HFFc6 (cell line): ENCODE measurements at regions not wholly inside any gene's neighbourhood (a gene's known extent, or its start where the extent isn't known, plus 50 kb on each side); places are given as distances from the start of the nearest gene placed in this dataset.

Experiments
- DNase-seq: peaks from one replicate; pipeline ENCODE4 v3.0.0-alpha.2; 2018
- H3K27ac Mint-ChIP-seq: 2 replicates; pipeline ENCODE4 v1.8.0; 2020; ENCODE audit warnings: mild to moderate bottlenecking, mixed read lengths
- H3K27me3 Mint-ChIP-seq: 2 replicates; pipeline ENCODE4 v1.8.0; 2021; ENCODE audit warnings: mild to moderate bottlenecking, moderate library complexity, mixed read lengths; ENCODE audit not compliant: insufficient read depth
- H3K36me3 Mint-ChIP-seq: 2 replicates; pipeline ENCODE4 v1.8.0; 2021; ENCODE audit warnings: low read depth, mixed read lengths
- H3K4me1 Mint-ChIP-seq: 2 replicates; pipeline ENCODE4 v1.8.0; 2020; ENCODE audit warnings: low read depth, mixed read lengths
- H3K4me3 Mint-ChIP-seq: 2 replicates; pipeline ENCODE4 v1.8.0; 2020; ENCODE audit warnings: mild to moderate bottlenecking, moderate library complexity, mixed read lengths
- H3K9me3 Mint-ChIP-seq: 2 replicates; pipeline ENCODE4 v1.8.0; 2020; ENCODE audit warnings: mild to moderate bottlenecking, mixed read lengths
- CTCF ChIP-seq: fragments of 200-600 bp; sonication (generic); IDR thresholded peaks from 2 replicates; pipeline ENCODE4 v1.5.0; 2021; ENCODE audit warnings: antibody characterized with exemption, mild to moderate bottlenecking

- Mint-ChIP-seq H3K27me3 (no peaks in the 10 kb centered on the region; the same call in 1 of the 2 replicates), H3K36me3 (no peaks in the 10 kb centered on the region), H3K4me1 (no peaks in the 10 kb centered on the region), H3K4me3 (no peak overlapping the region), H3K9me3 (peaks cover 39% of the 10 kb centered on the region), H3K27ac (no peak overlapping the region)
- TF ChIP-seq CTCF: no peak
- no peak for DNase-seq
These were observed 176.4 kb upstream of the TMTC1 start for GRCh38 chr12:29960122-29960521.

GRCh38 chr12:29957835-29958234 is 174.1 kb upstream of the TMTC1 start:
- H3K27ac Mint-ChIP-seq: no peak overlapping the region
- no peaks in the 10 kb centered on the region for H3K4me1 Mint-ChIP-seq
- no peaks in the 10 kb centered on the region for H3K27me3 Mint-ChIP-seq
- no peak for DNase-seq
- no peak overlapping the region for H3K4me3 Mint-ChIP-seq
- peaks cover 20% of the 10 kb centered on the region for H3K9me3 Mint-ChIP-seq
- H3K36me3 Mint-ChIP-seq: no peaks in the 10 kb centered on the region
- no peak for TF ChIP-seq CTCF

GRCh38 chr12:29945904-29946303 is 162.2 kb upstream of the TMTC1 start:
- no peaks in the 10 kb centered on the region; the same call in 1 of the 2 replicates for H3K36me3 Mint-ChIP-seq
- DNase-seq: no peak
- peaks cover 40% of the 10 kb centered on the region for H3K9me3 Mint-ChIP-seq
- TF ChIP-seq CTCF: no peak
- H3K4me3 Mint-ChIP-seq: no peak overlapping the region
- no peak overlapping the region for H3K27ac Mint-ChIP-seq
- H3K4me1 Mint-ChIP-seq: no peaks in the 10 kb centered on the region
- no peaks in the 10 kb centered on the region for H3K27me3 Mint-ChIP-seq

- H3K9me3 Mint-ChIP-seq: peaks cover 42% of the 10 kb centered on the region
- H3K27ac Mint-ChIP-seq: no peak overlapping the region
- no peak for DNase-seq
- no peaks in the 10 kb centered on the region; the same call in 1 of the 2 replicates for H3K36me3 Mint-ChIP-seq
- H3K27me3 Mint-ChIP-seq: no peaks in the 10 kb centered on the region
- H3K4me1 Mint-ChIP-seq: no peaks in the 10 kb centered on the region
- no peak for TF ChIP-seq CTCF
- H3K4me3 Mint-ChIP-seq: no peak overlapping the region
These were observed 160.7 kb upstream of the TMTC1 start for GRCh38 chr12:29944269-29945000.

- no peak for DNase-seq
- no peak overlapping the region for H3K27ac Mint-ChIP-seq
- H3K9me3 Mint-ChIP-seq: peaks cover 48% of the 10 kb centered on the region
- H3K27me3 Mint-ChIP-seq: no peaks in the 10 kb centered on the region
- H3K36me3 Mint-ChIP-seq: no peaks in the 10 kb centered on the region; the same call in 1 of the 2 replicates
- no peak for TF ChIP-seq CTCF
- no peaks in the 10 kb centered on the region for H3K4me1 Mint-ChIP-seq
- H3K4me3 Mint-ChIP-seq: no peak overlapping the region
These were observed 159.9 kb upstream of the TMTC1 start for GRCh38 chr12:29943683-29944082.
